Inflammatory macrophage treated with lipopolysaccharide for 4 hours (primary cell): ENCODE measurements at regions not wholly inside any gene's neighbourhood (a gene's known extent, or its start where the extent isn't known, plus 50 kb on each side); places are given as distances from the start of the nearest gene placed in this dataset.

ENCODE experiments used
- DNase-seq: peaks from one replicate; pipeline ENCODE4 v3.0.0-alpha.2; 2020

GRCh38 chr10:8576911-8577310, 522.4 kb downstream of the GATA3 start:
- no peak for DNase-seq

GRCh38 chr10:8577686-8578085, 523.2 kb downstream of the GATA3 start:
- DNase-seq, result no peak

GRCh38 chr10:8581521-8582225, 527.2 kb downstream of the GATA3 start:
- no peak for DNase-seq

GRCh38 chr10:8583096-8583495, 528.6 kb downstream of the GATA3 start:
- no peak for DNase-seq

GRCh38 chr10:8584666-8585065, 530.2 kb downstream of the GATA3 start:
- no peak for DNase-seq

- no peak for DNase-seq
These were observed 532.0 kb downstream of the GATA3 start for GRCh38 chr10:8586504-8586903.

- DNase-seq, result no peak
These were observed 533.6 kb downstream of the GATA3 start for GRCh38 chr10:8588135-8588534.

GRCh38 chr10:8590518-8590917, 536.0 kb downstream of the GATA3 start:
- DNase-seq, result no peak

GRCh38 chr10:8591640-8592039, 537.2 kb downstream of the GATA3 start:
- no peak for DNase-seq

GRCh38 chr10:8594176-8594575, 539.7 kb downstream of the GATA3 start:
- DNase-seq, result no peak

- no peak for DNase-seq
These were observed 540.2 kb downstream of the GATA3 start for GRCh38 chr10:8594711-8595110.

- no peak for DNase-seq
These were observed 540.7 kb downstream of the GATA3 start for GRCh38 chr10:8595140-8595539.

- no peak for DNase-seq
These were observed 542.5 kb downstream of the GATA3 start for GRCh38 chr10:8596929-8597472.

- no peak for DNase-seq
These were observed 545.7 kb downstream of the GATA3 start for GRCh38 chr10:8600192-8600591.

GRCh38 chr10:8602821-8603220, 548.3 kb downstream of the GATA3 start:
- no peak for DNase-seq

GRCh38 chr10:8614054-8614565, 559.6 kb downstream of the GATA3 start:
- no peak for DNase-seq

- DNase-seq, result no peak
These were observed 560.6 kb downstream of the GATA3 start for GRCh38 chr10:8615118-8615517.

- DNase-seq, result no peak
These were observed 561.7 kb downstream of the GATA3 start for GRCh38 chr10:8616166-8616565.

GRCh38 chr10:8617792-8618191, 563.3 kb downstream of the GATA3 start:
- DNase-seq, result no peak

- DNase-seq, result no peak
These were observed 564.3 kb downstream of the GATA3 start for GRCh38 chr10:8618834-8619233.

- no peak for DNase-seq
These were observed 573.9 kb downstream of the GATA3 start for GRCh38 chr10:8628351-8628750.

- DNase-seq, result no peak
These were observed 579.4 kb downstream of the GATA3 start for GRCh38 chr10:8633909-8634308.

GRCh38 chr10:8636371-8636770, 581.9 kb downstream of the GATA3 start:
- DNase-seq, result no peak

GRCh38 chr10:8637640-8638039, 583.2 kb downstream of the GATA3 start:
- no peak for DNase-seq
